Tibial nerve (tissue), 4 donors: ENCODE measurements at regions not wholly inside any gene's neighbourhood (a gene's known extent, or its start where the extent isn't known, plus 50 kb on each side); places are given as distances from the start of the nearest gene placed in this dataset.

Experiments used
- CTCF ChIP-seq, 5 experiments: fragments of 200-600 bp in 3 of 5; fragments of 450-650 bp in 2 of 5; sonication (generic) in 3 of 5; IDR thresholded peaks; one replicate each; pipeline ENCODE4 v1.5.1; 2016 to 2019; ENCODE audit warnings: antibody characterized with exemption in 5 of 5, mild to moderate bottlenecking in 3 of 5, moderate library complexity in 2 of 5
- EP300 ChIP-seq, 2 donors: sonication (generic); formaldehyde crosslinking; IDR thresholded peaks; one replicate each; pipeline ENCODE4 v1.6.1; 2017; ENCODE audit warnings: antibody characterized with exemption in 2 of 2, mild to moderate bottlenecking in 1 of 2
- POLR2A ChIP-seq, 2 donors: fragments of 450-650 bp; IDR thresholded peaks; one replicate each; pipeline ENCODE4 v1.6.1; 2017; ENCODE audit warnings: antibody characterized with exemption in 2 of 2, mild to moderate bottlenecking in 2 of 2, moderate library complexity in 2 of 2

GRCh38 chr2:236706803-236707202 lies 137.2 kb downstream of the ACKR3 start:
- TF ChIP-seq CTCF (IDR thresholded peaks at IDR 0.05) (no peak), EP300 (IDR thresholded peaks at IDR 0.05) (no peak), POLR2A (IDR thresholded peaks at IDR 0.05) (no peak)
